ENCODE measurements at regions not wholly inside any gene's neighbourhood (a gene's known extent, or its start where the extent isn't known, plus 50 kb on each side); places are given as distances from the start of the nearest gene placed in this dataset.
"Not testable (repeated sequence)": the region's sequence is repeated elsewhere in the genome, so short reads cannot be mapped to it uniquely, and the experiment has no call there.

DNA sequence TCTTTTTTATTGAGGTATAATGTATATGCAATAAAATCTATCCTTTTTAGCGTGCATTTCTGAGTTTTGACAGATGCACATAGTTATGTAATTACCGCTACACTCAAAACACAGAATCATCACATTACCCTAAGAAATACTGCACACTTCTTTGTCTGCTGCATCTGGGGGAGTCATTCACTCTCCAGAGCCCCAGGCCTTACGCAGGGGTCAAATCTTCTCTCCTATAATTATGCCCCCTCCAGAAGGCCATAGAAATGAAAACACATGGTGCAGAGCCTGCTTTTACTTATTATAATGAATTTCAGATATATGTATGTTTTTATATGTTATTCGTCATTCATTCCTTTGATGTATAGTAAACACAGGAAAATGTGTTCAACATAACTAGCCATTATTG lies 296.5 kb upstream of the TMEM132C start:
- no peak for DNase-seq (ENCODE audit: low read depth)

DNA sequence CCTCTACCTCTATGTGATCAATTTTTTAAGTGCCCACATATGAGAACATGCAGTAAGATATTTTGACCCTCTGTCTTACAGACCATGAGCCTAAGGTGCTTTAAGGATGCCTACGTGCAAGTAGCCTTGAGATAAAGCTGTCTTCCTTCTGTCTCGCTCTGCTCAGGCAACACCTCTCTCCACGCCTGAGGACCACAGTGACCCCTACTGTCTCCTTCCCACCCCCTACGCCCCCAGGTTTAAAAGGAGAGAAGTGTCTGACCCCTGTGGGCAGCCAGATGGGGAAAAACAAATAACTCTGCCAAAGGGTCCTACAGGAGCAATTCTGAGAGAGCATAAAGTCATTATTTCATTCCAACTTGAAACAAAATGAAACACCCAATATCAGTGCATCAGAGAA lies 286.4 kb upstream of the TMEM132C start:
- DNase-seq (ENCODE audit: low read depth): no peak

DNA sequence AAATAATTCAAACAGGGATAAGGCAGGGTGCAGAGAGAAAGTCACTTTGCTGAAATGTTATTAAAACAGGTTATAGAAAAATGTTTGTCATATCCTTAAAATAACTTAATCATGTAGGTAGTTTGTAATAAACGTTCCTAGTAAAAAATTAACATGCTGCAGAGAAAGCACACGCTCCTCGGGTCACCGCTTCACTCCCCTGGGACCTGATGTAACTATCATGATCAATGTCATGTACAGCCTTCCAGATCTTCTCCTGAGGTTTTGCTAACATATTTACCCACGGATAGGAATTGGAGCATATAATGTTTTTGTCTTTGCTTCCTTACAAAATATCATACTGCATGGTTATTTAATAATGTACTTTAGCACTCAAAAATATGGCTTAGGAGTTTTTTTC lies 285.1 kb upstream of the TMEM132C start:
- no peak for DNase-seq (ENCODE audit: low read depth)

DNA sequence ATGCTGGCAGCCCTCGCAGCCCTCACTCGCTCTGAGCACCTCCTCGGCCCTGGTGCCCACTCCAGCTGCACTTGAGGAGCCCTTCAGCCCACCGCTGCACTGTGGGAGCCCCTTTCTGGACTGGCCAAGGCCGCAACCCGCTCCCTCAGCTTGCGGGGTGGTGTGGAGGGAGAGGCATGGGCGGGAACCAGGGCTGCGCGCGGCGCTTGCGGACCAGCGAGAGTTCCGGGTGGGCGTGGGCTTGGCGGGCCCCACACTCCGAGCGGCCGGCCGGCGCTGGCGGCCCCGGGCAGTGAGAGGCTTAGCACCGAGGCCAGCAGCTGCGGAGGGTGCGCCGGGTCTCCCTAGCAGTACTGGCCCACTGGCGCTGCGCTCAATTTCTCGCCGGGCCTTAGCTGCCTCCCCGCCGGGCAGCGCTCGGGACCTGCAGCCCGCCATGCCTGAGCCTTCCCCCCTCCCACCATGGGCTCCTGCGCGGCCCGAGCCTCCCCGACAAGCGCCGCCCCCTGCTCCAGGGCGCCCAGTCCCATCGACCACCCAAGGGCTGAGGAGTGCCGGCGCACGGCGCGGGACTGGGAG lies 283.7 kb upstream of the TMEM132C start:
- DNase-seq (ENCODE audit: low read depth): not testable (repeated sequence)

DNA sequence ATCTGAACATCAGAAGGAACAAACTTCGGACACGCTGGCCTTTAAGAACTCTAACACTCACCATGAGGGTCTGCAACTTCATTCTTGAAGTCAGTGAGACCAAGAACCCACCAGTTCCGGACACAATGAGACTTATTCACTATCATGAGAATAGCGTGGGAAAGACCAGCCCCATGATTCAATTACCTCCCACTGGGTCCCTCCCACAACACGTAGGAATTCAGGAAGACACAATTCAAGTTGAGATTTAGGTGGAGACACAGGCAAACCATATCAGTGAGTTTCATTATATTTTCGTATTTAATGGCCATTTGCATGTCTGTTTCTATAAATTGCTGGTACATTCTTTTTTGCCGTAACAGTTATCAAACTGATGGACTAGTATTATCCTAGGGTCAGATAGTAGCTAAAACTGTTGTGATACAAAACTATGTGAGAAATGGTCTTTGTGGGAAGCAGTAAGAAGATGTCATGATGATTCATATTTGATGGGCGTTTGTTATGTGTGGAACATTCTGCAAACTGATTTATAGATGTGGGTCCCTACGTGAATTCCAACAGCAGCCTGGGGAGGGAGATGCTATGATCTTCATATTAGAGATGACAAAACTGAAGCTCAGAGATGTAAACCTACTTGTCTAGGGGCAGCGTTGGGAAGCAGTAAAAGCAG lies 282.4 kb upstream of the TMEM132C start:
- no peak for DNase-seq (ENCODE audit: low read depth)

DNA sequence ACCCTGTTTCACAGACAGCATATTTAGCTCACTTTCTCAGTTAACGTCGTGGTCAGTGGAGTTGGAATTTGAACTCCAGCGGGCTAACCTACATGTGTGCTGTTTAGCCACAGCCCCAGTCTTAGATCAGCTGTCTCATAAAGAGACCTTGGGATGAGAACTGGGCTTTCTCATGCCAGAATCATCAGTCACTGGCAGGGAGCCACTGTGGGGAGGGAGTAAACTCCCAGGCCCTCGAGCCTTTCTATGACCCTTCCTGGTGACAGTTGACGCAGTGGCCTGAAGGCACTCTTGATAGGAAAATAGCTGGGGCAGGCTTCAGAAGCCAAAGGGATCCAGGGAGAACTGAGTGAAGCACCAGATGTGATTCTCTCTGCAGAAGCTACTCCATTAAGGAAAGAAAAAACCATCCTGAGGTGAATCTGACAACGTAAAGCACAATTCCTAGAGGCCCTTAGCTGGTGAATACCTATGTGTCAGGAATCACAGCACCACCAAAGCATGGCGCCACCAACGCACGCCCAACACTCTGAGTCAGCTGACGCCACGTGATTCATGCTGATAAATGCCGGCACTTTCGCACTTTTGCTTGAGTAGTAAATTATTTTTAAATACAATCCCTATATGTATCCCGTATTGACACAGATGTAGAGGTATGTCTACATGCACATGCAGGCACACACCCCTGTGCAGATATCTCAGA lies 279.6 kb upstream of the TMEM132C start:
- peak; percentile 42 for DNase-seq (ENCODE audit: low read depth)

DNA sequence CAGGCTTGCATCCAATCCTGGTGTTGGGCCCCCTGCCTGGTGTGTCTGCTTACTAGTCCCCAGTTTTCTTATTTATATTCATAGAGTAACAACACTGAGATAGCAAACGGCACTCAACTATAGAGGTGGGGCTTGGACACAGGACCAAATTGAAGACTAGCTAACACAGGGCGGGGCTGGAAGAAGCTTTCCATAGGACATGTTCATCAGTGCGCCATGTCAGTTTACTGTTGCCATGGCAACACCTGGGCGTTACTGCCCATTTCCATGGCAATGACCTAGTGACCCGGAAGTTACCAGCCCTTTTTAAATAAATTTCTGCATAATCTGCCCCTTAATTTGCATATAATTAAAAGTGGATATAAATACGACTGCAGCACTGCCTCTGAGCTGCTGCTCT lies 275.5 kb upstream of the TMEM132C start:
- no peak for DNase-seq (ENCODE audit: low read depth)

DNA sequence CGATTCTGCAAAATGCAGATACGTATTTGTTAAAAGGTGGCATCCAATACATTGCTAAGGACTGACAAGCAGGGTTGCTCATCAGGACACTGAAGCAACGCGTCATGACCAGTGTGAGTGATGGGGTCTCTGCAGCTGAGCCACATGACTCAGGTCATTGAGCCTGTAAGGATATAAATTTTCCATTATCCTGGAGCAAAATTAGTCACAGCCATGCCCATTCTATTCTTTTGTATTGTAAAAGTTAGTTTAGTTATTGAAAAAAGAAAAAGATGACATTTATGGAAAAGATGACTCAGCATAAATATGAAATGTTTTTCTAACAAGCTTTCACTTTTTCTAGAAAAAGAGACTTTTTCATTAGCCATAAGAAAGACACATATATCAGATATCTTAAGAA lies 268.0 kb upstream of the TMEM132C start:
- peak; percentile 27 for DNase-seq (ENCODE audit: low read depth)

DNA sequence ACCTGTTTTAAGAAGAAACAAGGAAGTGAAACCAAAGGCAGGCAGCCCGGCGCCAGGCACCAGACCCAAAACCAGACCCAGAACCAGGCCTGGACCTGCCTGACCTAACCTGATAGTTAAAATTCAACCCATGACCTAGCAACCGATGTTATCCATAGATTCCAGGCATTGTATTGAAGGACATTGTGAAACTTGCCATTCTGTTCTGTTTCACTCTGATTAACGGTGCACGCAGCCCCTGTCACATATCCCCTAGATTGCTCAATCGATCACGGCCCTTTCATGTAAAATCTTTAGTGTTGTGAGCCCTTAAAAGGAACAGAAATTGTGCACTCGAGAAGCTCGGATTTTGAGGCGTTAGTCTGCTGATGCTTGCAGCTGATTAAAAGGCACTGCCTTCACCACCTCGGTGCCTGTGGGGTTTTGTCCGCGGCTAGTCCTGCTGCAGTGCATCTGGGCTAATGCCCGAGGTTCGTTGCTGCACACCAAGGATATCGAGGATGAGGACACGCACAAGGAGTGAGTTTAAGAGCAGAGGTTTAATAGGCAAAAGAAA lies 262.5 kb upstream of the TMEM132C start:
- no peak for DNase-seq (ENCODE audit: low read depth)

DNA sequence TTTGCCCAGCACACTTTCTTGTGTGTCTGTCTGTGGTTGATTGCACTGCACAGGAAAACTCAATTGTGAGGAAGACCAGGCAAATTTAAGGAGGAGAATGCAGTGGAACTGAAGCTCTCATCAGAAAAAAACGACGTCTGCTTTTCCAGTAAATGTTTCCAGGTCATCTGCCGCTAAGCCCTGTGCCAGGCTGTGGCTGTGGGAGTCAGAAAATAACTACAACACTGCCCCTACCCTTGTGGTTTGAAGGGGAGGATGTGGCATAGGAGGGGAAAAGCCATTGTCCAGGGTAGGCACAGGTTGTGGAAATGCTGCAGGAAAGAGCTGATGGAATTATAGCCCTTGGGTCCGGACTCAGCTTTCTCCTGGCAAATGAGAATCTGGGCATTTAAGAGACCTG lies 259.7 kb upstream of the TMEM132C start:
- no peak for DNase-seq (ENCODE audit: low read depth)

DNA sequence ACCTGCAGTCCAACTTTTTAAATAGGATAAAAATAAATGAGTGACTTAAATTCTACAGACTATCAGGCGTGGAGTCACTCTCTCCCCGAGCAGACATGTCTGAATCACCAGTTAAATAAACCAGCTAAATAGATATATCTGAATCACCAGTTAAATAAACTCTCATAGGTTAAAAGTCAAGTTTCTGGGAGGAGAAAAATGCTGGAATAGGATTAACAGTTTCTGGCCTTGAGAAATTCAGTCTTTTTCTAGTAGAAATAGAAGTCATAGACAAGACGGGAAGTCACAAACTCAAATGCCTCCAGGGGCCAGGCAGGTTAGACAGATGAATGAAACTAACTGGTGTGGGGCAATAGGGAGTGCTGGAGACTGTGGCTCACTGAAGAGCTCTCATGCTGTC lies 258.6 kb upstream of the TMEM132C start:
- peak; percentile 59 for DNase-seq (ENCODE audit: low read depth)

DNA sequence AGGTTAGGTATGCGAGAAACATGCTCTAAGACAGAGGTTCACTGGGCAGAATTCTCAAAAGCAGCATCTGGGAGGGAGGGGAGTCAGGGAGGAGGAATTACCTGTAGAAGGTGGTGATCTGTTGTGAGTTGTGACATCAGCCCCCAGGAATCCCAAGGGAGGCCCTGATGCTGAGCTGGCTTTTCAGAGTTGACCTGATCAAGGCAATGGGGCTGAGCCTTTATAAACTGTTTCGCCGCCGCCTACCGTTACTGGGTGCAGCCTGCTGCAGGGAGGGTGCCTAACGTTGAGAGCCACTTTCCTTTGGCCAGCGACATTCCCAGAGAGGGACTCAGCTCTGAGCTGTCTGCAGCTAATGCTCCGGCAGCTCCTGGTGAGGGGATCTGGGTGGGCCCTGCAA lies 257.9 kb upstream of the TMEM132C start:
- no peak for DNase-seq (ENCODE audit: low read depth)

DNA sequence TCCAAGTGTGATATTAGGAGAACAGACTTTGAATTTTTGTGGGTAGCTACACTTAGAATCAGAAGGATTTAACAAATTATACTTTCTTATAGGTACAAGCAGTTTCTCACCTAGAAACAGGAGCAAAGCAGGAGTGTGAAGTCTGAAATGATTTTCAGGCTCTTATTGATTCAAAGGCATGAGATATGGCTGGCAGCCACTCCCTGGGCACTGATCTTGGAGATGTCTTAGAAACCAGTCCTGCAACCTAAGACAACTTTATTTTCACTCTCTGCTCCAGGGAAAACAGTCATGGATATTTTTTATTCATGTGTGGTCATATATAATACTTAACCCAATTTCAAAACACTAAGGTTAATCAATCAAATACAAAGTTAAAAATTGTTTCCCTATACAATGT lies 254.9 kb upstream of the TMEM132C start:
- no peak for DNase-seq (ENCODE audit: low read depth)

DNA sequence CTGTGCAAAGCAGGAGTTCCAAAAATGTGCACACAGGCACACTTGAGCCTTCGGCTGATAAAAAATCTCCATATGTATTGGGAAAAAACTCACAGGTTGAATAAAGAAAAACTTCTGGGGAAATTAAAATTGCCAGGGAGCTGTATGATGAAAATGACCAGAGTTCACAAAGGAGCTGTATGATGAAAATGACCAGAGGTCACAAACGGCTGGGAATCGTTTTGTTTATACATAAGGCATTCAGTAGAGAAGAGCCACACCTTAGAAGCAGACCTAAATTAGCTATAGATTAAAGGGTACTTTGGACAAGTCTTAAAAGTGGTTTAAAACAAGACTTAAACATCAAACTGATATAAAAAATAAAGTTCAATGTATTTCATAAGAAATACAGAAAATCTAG lies 251.7 kb upstream of the TMEM132C start:
- DNase-seq (ENCODE audit: low read depth): no peak

DNA sequence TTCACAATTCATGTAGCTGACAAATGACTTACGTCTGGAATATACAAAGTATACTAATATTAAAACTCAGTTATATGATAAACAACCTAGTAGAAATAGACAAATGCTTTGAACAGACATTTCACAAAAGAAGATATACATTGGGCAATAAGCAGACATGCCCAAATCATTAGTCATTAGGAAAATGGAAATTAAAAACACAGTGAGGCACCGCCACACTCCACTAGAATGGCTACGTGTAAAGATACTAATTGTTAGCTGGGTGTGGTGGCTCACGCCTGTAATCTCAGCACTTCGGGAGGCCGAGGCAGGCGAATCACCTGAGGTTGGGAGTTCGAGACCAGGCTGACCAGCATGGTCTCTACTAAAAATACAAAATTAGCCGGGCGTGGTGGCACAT lies 248.9 kb upstream of the TMEM132C start:
- DNase-seq (ENCODE audit: low read depth): no peak

DNA sequence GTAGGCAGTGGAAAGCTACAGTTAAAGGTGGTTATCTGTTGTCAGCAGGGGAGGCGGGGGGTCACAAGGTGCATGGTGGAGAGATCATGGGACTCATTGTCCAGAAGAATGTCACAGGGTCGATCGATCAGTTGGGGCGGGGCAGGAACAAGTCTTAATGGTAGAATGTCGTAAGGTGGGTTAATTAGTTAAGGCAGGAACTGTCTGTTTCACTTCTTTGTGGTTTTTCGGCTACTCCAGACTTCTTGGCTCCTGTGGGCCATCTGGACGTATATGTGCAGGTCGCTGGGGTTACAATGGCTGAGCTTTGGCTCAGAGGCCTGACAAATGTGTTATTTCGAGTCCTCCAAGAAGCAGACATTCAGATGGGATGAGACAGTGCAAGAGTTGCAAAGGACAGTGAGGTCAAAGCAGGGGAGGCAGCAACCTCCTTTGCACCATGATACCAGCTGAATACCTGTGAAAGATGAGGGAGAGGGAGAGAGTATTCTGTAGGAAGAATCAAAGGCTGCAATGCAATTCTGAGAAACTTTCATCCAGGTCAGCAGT lies 246.9 kb upstream of the TMEM132C start:
- no peak for DNase-seq (ENCODE audit: low read depth)

DNA sequence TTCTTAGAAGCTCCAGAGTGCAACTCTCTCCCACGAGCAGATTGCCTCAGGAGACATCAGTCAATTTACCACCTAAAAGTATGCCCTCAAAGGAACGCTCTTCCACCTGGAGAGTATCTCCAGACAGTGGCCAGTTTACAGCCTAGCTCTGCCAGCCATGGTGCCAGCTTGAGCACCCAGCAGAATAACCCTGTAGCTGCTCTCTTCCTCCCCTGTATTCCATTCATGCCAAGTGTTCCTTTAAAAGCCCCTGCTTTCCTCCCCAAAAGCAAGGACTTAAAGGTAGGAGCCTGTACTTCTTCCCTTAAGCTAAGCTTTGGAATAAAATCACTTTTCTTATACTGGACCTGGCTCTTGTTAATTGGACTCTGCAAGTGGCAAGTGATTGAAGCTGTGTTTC lies 245.4 kb upstream of the TMEM132C start:
- DNase-seq (ENCODE audit: low read depth): no peak

DNA sequence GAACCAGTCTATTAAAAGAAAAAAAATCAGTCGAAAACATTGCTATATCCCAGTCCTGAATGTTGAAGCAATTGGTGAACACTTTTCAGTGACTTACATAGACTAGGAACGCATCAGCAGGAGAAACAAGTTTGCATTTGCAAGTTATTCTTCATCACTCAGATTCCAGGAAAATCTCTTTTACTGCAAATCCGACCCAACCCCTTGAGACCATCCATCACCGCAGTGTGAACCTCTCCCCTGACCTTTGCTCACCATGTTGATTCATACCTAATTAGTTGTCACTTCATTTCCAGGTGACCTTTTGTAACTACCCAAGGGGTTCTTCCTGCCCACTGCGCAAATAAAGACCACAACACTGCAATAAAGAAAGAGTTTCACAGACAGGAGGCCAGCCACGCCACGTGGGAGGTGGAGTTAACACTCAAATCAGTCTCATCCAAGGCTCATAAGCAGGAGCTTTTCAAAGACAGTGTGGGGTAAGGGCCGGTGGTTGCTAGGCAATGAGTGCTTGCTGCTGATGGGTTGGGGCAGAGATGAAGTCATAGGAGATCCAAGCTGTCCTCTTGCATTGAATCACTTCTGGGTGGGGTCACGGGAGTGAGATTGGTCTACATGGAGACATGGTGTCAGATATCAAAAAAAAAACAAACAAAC lies 241.3 kb upstream of the TMEM132C start:
- peak; percentile 20 for DNase-seq (ENCODE audit: low read depth)

DNA sequence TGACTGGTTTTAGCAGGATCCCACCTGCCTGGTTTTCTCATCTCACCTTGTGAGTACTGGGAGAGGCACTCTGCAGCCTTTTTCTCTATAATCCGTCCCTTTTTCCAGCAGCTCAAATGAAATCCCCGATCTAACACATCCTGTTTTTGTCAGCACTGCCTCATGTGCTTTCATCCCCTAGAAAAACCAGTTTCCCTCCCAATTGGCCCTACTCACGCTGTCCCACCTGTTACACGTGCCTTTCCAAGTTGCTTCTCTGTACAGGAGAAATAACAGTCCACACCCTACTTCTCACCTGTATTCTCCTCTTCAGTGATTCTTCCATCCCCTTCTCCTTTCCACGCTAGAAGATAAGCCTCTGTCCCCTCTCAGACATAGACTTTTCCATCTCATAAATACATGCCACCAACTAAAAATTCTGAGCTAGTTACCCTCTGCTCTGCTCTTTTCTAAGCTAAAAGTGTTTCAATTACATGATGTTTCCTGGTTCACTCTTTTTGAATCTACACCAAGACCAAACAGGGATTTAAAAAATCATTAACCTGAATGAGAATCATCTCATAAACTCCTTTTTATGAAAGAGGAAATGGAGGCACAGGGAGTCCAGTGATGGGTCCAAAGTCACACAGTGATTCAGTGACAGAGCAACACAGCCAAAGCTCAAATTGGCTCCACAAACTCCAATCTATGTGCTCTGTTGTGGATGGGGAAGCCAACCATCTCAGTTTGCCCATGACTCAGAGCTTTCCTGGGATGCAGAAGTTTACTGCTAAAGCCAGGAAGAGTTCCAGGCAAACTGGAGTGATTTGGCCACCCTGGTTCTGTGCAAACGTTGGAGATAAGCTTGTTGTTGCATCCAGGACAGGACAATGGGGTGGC lies 240.0 kb upstream of the TMEM132C start:
- peak; percentile 12 for DNase-seq (ENCODE audit: low read depth)

DNA sequence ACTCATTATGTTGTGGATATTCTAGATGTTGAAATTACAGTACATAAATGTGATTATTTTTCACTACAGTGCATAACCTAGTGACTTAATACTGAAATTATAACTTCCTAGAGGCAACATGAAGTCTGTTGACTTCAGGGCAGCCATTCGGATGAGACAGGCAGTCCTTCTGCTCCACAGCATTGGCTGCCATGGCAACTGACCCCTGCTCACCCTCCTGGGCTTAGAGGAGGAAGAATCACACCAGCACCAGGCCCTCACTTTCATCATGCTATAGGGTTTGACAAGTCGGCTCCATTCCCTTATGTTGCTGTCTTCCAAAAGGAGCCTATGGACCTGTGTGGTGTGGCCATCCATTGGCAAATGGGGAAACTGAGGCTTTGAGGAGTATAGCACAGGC lies 233.5 kb upstream of the TMEM132C start:
- DNase-seq (ENCODE audit: low read depth): no peak

DNA sequence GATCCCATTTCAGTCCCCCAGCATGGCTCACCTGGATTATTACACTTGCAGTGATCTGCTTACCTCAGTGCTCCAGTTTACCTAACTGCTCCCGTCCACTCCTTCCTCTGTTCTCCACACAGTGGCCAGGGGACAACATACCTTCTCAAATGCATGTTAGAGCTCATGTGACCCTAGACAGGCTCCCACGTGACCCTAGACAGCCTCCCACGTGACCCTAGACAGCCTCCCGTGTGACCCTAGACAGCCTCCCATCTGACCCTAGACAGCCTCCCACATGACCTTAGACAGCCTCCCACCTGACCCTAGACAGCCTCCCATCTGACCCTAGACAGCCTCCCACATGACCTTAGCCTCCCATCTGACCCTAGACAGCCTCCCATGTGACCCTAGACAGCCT lies 226.0 kb upstream of the TMEM132C start:
- no peak for DNase-seq (ENCODE audit: low read depth)

DNA sequence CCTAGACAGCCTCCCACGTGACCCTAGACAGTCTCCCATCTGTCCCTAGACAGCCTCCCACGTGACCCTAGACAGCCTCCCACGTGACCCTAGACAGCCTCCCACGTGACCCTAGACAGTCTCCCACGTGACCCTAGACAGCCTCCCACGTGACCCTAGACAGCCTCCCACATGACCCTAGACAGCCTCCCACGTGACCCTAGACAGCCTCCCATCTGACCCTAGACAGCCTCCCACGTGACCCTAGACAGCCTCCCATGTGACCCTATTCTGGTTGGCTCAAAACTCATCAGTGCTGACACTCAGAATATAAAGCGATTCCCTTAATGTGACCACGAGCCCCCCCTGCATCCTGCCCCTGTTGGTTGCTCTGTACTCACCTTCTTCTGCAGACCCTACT lies 224.7 kb upstream of the TMEM132C start:
- not testable (repeated sequence) for DNase-seq (ENCODE audit: low read depth)

All from stromal cell of bone marrow (primary cell).